ENCODE measurements at regions not wholly inside any gene's neighbourhood (a gene's known extent, or its start where the extent isn't known, plus 50 kb on each side); places are given as distances from the start of the nearest gene placed in this dataset.

DNA sequence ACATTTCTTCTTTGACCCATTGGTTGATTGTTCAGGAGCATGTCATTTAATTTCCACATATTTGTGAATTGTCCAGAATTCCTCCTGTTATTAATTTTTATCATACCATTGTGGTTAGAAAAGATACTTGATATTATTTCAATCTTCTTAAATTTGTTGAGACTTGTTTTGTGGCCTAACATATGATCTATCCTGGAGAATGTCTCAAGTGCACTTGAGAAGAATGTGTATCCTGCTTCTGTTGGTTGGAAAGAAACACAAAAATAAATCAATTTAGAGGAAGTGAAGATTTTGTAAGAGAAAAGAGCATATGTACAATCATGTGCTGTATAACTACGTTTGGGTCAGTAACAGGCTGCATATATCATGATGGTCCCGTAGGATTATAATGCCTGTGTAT is 118.6 kb upstream of the CDC42EP3 start:
- TF ChIP-seq, protein P1, sequence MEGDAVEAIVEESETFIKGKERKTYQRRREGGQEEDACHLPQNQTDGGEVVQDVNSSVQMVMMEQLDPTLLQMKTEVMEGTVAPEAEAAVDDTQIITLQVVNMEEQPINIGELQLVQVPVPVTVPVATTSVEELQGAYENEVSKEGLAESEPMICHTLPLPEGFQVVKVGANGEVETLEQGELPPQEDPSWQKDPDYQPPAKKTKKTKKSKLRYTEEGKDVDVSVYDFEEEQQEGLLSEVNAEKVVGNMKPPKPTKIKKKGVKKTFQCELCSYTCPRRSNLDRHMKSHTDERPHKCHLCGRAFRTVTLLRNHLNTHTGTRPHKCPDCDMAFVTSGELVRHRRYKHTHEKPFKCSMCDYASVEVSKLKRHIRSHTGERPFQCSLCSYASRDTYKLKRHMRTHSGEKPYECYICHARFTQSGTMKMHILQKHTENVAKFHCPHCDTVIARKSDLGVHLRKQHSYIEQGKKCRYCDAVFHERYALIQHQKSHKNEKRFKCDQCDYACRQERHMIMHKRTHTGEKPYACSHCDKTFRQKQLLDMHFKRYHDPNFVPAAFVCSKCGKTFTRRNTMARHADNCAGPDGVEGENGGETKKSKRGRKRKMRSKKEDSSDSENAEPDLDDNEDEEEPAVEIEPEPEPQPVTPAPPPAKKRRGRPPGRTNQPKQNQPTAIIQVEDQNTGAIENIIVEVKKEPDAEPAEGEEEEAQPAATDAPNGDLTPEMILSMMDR (conservative IDR thresholded peaks at IDR 0.05; ENCODE audit: low read length) = no peak
- TF ChIP-seq EZH2phosphoT487 (IDR thresholded peaks at IDR 0.05; ENCODE audit: borderline replicate concordance) = no peak
- no peaks in the 10 kb centered on the region for H3F3A ChIP-seq (ENCODE audit: low read depth)
- no peak overlapping the region for H3K4me3 ChIP-seq (ENCODE audit: low read length, poor library complexity, severe bottlenecking)
- no peaks in the 10 kb centered on the region for H3K4me1 ChIP-seq (ENCODE audit: insufficient read depth, low read length, poor library complexity, severe bottlenecking)
- H4K20me1 ChIP-seq (ENCODE audit: insufficient read depth, low read length, poor library complexity, severe bottlenecking) = no peaks in the 10 kb centered on the region
- no peak overlapping the region for H3K4me2 ChIP-seq (ENCODE audit: low read depth, low read length, poor library complexity, severe bottlenecking)
- H3K79me2 ChIP-seq (ENCODE audit: insufficient read depth, low read length) = no peaks in the 10 kb centered on the region
- no peaks in the 10 kb centered on the region for H3K27me3 ChIP-seq (ENCODE audit: insufficient read depth, low read length, poor library complexity, severe bottlenecking)
- H2AFZ ChIP-seq (ENCODE audit: low read length) = no peak overlapping the region
- H3K9me2 ChIP-seq (replicated peaks; ENCODE audit: low read depth, low read length) = no peaks in the 10 kb centered on the region
- no peaks in the 10 kb centered on the region for H3K36me3 ChIP-seq (ENCODE audit: insufficient read depth, low read length)
- H3K9ac ChIP-seq (ENCODE audit: low read depth, low read length, poor library complexity, severe bottlenecking) = no peak overlapping the region
- peaks cover 18% of the 10 kb centered on the region for H3K9me3 ChIP-seq (ENCODE audit: insufficient read depth, low read depth, low read length)

DNA sequence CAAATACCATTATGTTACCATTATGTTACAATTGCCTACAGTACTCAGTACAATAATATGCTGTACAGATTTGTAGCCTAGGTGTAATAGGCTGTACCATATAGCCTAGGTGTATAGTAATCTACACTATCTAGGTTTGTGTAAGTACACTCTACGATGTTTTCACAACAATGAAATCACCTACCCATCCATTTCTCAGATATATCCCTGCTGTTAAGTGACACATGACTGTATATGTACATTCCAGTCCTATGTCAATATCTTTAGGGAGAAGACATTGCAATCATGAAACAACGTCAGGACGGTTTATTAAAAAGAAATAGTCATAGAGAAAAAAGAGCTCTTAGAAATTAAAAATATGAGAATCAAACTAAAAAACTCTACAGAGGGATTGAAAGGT is 119.0 kb upstream of the CDC42EP3 start:
- Histone ChIP-seq H3F3A (ENCODE audit: low read depth) (no peaks in the 10 kb centered on the region), H4K20me1 (ENCODE audit: insufficient read depth, low read length, poor library complexity, severe bottlenecking) (no peaks in the 10 kb centered on the region), H3K4me3 (ENCODE audit: low read length, poor library complexity, severe bottlenecking) (no peak overlapping the region), H3K9ac (ENCODE audit: low read depth, low read length, poor library complexity, severe bottlenecking) (no peak overlapping the region), H3K9me2 (replicated peaks; ENCODE audit: low read depth, low read length) (no peaks in the 10 kb centered on the region), H3K9me3 (ENCODE audit: insufficient read depth, low read depth, low read length) (peaks cover 18% of the 10 kb centered on the region), H3K4me1 (ENCODE audit: insufficient read depth, low read length, poor library complexity, severe bottlenecking) (no peaks in the 10 kb centered on the region), H3K4me2 (ENCODE audit: low read depth, low read length, poor library complexity, severe bottlenecking) (no peak overlapping the region), H2AFZ (ENCODE audit: low read length) (no peak overlapping the region), H3K79me2 (ENCODE audit: insufficient read depth, low read length) (no peaks in the 10 kb centered on the region), H3K36me3 (ENCODE audit: insufficient read depth, low read length) (no peaks in the 10 kb centered on the region), H3K27me3 (ENCODE audit: insufficient read depth, low read length, poor library complexity, severe bottlenecking) (no peaks in the 10 kb centered on the region)
- TF ChIP-seq, protein P1 (conservative IDR thresholded peaks at IDR 0.05; ENCODE audit: low read length) = no peak
- TF ChIP-seq EZH2phosphoT487 (IDR thresholded peaks at IDR 0.05; ENCODE audit: borderline replicate concordance) = no peak

- Histone ChIP-seq H3K4me2 (ENCODE audit: low read depth, low read length, poor library complexity, severe bottlenecking) (no peak overlapping the region), H3K9me3 (ENCODE audit: insufficient read depth, low read depth, low read length) (peaks cover 18% of the 10 kb centered on the region), H3K79me2 (ENCODE audit: insufficient read depth, low read length) (no peaks in the 10 kb centered on the region), H3K9ac (ENCODE audit: low read depth, low read length, poor library complexity, severe bottlenecking) (no peak overlapping the region), H3K4me3 (ENCODE audit: low read length, poor library complexity, severe bottlenecking) (no peak overlapping the region), H3K27me3 (ENCODE audit: insufficient read depth, low read length, poor library complexity, severe bottlenecking) (no peaks in the 10 kb centered on the region), H4K20me1 (ENCODE audit: insufficient read depth, low read length, poor library complexity, severe bottlenecking) (no peaks in the 10 kb centered on the region), H2AFZ (ENCODE audit: low read length) (no peak overlapping the region), H3K4me1 (ENCODE audit: insufficient read depth, low read length, poor library complexity, severe bottlenecking) (no peaks in the 10 kb centered on the region), H3K36me3 (ENCODE audit: insufficient read depth, low read length) (no peaks in the 10 kb centered on the region), H3F3A (ENCODE audit: low read depth) (no peaks in the 10 kb centered on the region), H3K9me2 (replicated peaks; ENCODE audit: low read depth, low read length) (no peaks in the 10 kb centered on the region)
- TF ChIP-seq EZH2phosphoT487 (IDR thresholded peaks at IDR 0.05; ENCODE audit: borderline replicate concordance) = no peak
- TF ChIP-seq, protein P1 (conservative IDR thresholded peaks at IDR 0.05; ENCODE audit: low read length) = no peak
These were observed 120.9 kb upstream of the CDC42EP3 start for GRCh38 chr2:37792366-37792765.

Measured in Loucy (cell line).